Urothelium cell line (cell line): ENCODE measurements at regions not wholly inside any gene's neighbourhood (a gene's known extent, or its start where the extent isn't known, plus 50 kb on each side); places are given as distances from the start of the nearest gene placed in this dataset.

ENCODE experiments used
- DNase-seq: peaks from one replicate; pipeline ENCODE4 v3.0.0; 2011; ENCODE audit warnings: low spot score, mixed read lengths
- FAIRE-seq: peaks from 2 replicates; lab custom pipeline; 2011; peaks lifted over from hg19 to GRCh38; lab: Jason Lieb, UNC

GRCh38 chrX:20529301-20529700, 262.6 kb upstream of the RPS6KA3 start:
- no peak for FAIRE-seq
- DNase-seq: no peak

GRCh38 chrX:20527558-20528011, 260.9 kb upstream of the RPS6KA3 start:
- FAIRE-seq (no peak), DNase-seq (no peak)

DNA sequence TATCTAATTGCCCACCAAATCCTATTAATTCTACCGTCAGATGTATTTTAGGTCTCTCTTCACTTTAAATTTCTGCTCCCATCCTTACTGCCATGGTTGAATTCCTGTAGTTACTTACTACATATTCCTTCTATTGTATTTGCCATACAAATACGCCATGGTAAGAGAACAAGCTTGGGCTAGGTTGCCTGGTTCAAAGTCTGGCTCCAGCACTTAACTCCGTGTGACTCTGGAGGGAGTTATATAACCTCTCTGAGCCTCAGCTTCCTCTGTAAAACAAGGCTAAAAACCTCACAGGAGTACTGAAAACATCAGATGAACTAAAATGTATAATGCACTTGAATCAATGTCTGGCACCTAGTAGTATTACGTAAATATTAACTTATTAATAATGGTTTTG, 260.3 kb upstream of the RPS6KA3 start:
- DNase-seq (no peak), FAIRE-seq (no peak)

DNA sequence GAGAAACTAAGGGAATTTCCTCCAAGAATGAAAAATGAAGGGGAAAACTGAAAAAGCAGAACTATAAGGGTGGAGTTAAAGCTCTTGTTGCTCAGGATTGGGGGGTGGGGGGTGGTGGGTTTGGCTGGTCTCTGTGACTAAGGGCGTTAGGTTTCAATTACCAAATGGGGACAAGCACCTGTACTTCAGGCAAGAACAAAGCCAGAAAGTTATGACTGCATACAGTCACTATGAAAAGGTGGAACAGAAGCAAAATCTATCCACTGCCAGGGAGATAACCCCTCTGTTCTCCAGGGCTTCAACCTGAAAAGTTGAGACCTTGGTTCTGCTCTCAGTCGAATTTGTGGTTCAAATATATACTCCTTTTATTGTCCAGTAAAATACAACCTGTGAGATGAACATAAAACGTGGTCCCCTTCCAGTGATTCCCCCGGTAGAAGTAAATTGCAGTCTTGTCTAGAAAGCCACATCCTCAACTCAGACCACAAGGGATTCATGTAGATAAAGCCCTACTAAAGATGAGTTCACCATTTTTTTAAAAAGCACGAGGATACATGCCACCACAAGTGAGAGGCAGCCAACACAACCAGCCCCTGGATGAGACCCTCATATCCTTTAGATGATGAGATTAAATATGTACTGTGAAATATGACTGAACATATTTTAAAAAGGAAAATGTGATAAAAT, 257.1 kb upstream of the RPS6KA3 start:
- DNase-seq (no peak), FAIRE-seq (no peak)

- DNase-seq: no peak
- no peak for FAIRE-seq
These were observed 255.7 kb upstream of the RPS6KA3 start for GRCh38 chrX:20522420-20522819.

DNA sequence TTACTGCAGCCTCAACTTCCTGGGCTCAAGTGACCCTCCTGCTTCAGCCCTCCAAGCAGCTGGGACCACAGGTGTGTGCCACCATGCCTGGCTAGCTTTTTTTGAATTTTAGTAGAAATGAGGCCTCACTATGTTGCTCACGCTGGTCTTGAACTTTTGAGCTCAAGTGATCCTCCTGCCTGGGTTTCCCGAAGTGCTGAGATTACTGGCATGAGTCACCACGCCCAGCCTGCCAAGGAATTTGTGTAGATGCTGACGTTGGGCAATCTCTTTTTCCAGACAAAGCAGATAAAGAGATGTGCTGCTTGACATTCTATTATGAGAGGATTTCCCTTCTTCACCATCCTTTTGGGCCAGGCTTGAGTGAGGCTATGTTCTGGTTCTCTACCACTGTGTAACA, 254.5 kb upstream of the RPS6KA3 start:
- DNase-seq (no peak), FAIRE-seq (no peak)

- FAIRE-seq (no peak), DNase-seq (no peak)
These were observed 253.1 kb upstream of the RPS6KA3 start for GRCh38 chrX:20519826-20520225.

DNA sequence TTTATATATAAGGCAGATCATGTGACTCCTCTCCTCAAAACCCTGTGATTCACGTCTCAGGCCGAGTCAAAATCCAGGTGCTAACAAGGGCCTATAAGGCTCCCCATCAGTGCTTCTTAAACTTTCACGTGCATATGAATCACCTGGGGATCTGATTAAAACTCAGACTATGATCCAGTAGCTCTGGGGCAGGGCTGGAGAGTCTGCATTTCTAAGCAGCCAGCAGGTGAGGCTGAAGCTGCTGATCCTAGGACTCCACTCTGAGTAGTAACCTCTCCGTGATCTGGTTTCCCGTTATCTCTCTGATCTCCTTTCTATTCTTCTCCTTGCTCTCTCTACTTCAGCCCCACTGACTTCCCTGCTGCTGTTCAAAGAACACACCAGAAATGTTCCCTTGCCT, 252.4 kb upstream of the RPS6KA3 start:
- FAIRE-seq (no peak), DNase-seq (no peak)

- no peak for DNase-seq
- no peak for FAIRE-seq
These were observed 250.9 kb upstream of the RPS6KA3 start for GRCh38 chrX:20517565-20517964.

GRCh38 chrX:20515841-20516461, 249.2 kb upstream of the RPS6KA3 start:
- FAIRE-seq (no peak), DNase-seq (peak; percentile 23)

DNA sequence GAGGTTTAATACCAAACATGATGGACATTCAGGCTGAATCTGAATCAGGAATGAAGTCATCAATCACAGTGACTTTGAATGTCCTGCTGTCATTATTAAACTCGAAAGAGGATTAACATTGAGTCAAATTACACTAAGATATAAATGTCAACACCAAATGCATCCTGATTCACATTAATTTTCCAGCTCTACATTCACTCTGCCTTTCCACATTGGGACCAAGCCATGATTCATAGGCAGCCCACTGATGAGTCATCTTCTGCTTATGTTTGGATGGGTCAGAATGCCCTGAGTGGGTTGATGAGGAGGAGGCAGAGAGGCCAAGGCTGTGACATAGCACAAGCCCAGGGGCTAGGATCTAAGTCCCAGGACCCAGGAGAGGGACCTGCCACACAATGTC, 247.6 kb upstream of the RPS6KA3 start:
- FAIRE-seq (no peak), DNase-seq (peak; percentile 37)

DNA sequence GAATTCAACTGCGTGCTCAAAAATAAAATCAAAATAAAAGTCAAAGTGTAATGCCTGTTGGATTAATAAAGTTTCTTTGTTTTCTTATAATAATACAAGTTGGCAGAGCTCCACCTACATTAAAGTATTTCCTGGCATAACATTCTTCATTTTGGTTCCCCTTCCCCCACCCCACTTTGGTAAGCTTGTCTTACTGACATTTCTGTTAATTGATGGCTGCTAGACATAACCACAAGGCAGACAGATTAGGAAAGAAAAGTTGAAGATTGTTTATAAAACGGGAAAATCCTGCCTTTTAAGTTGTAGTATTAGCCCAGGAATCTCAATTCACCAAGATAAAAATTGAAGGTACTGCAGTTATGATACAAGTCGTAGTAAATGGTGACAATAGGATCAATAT, 246.5 kb upstream of the RPS6KA3 start:
- no peak for FAIRE-seq
- DNase-seq: no peak

- FAIRE-seq: no peak
These were observed 245.1 kb upstream of the RPS6KA3 start for GRCh38 chrX:20511792-20512191.

DNA sequence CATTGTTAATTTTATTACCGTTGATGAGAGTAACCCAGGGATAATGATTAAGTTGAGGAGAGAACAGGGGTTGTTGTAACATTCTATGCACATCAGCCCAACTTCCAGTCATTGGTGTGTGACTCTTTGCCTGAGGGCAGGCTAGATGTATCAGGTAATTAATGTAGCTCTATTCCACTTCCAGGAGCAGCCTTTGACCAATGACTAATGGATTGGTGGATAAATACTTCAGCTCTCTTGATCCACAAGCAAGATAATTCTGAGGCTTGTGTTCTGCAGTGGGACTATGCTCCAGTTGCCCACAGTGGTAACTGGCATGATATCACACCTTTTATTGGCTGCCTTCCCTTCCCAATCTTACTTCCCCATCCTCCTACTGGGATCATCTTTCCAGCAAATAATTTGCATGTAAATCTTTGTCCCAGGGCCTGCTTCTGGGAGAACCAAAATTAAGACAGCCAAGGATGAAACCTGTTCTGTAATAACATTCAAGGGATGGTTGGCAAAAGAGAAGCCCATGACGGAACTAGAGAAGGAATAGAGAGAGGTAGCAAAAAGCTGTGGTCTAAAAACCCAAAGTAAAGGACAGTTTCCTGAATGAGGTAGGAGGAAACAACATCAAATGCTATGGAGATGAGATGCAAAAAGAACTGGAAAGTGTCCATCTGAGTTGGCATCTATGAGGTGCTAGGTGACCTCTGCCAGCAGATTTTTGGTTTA, 241.4 kb upstream of the RPS6KA3 start:
- FAIRE-seq (no peak), DNase-seq (no peak)

More at GRCh38 chrX:20511792-20512191, 245.1 kb upstream of the RPS6KA3 start:
- no peak for DNase-seq

GRCh38 chrX:20506739-20507138, 240.0 kb upstream of the RPS6KA3 start:
- DNase-seq (no peak), FAIRE-seq (no peak)

- no peak for DNase-seq
- no peak for FAIRE-seq
These were observed 234.2 kb upstream of the RPS6KA3 start for GRCh38 chrX:20500949-20501348.

- FAIRE-seq: no peak
These were observed 233.6 kb upstream of the RPS6KA3 start for GRCh38 chrX:20500171-20500865.

GRCh38 chrX:20499763-20500162, 233.1 kb upstream of the RPS6KA3 start:
- DNase-seq (no peak), FAIRE-seq (no peak)

More at GRCh38 chrX:20500171-20500865, 233.6 kb upstream of the RPS6KA3 start:
- DNase-seq: no peak

DNA sequence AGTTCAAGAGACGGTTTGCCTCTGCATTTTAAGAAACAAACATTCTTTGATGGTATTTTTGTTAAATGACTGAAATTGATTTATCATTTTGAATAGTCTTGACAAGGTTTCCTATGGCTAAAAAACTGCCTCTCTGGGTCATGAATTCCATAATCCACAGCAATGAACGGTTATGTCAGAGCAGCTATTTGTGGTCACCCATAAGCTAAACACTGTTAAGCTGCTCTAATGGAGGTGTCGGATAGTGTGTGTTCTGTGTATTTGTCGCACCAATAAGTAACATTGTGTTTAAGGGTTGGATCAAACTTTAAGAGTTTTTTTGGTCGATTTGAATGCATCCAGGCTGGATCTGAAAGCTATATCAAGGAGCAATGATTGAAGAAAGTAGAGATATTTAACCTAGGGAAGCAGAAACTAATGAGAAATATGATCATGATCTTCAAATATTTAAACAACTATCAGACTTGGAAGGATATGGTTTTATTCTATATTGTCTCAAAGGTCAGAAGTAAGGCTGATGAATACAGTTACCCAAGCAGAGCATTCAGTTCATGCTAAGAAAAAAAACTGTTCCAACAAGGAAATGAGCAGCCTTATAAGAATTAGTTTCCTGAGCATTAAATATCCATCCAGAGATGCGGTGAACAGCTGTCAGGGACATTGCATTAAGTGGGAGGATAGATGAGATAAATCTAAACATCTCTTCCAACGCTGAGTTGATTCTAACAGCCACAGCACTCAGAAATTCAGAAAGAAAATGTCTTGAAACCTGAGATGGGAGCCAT, 232.3 kb upstream of the RPS6KA3 start:
- DNase-seq: no peak
- FAIRE-seq: no peak

- DNase-seq (no peak), FAIRE-seq (no peak)
These were observed 228.9 kb upstream of the RPS6KA3 start for GRCh38 chrX:20495575-20495974.

DNA sequence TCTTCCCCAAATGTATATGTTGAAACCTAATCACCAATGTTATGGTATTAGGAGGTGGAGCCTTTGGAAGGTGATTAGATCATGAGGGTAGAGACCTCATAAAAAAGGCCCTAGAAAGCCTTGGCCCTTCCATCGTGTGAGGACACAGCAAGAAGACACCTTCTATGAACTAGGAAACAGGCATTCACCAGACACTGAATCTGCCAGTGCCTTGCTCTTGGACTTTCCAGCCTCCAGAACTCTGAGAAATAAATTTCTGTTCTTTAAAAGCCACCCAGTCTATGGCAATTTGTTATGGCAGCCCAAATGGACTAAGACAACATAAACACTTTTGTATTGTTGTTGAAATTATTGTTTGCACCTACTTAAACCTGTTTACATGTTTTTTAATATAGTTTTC, 221.8 kb upstream of the RPS6KA3 start:
- FAIRE-seq: no peak

More for the DNA sequence above, 221.8 kb upstream of the RPS6KA3 start:
- no peak for DNase-seq
